ENCODE measurements at regions not wholly inside any gene's neighbourhood (a gene's known extent, or its start where the extent isn't known, plus 50 kb on each side); places are given as distances from the start of the nearest gene placed in this dataset.
A peak's percentile ranks its signal among the peaks of the same experiment; 100 is the strongest.

GRCh38 chr13:69571606-69572323, 535.9 kb upstream of the ATXN8OS start:
- TF ChIP-seq EP300 (IDR thresholded peaks at IDR 0.05; ENCODE audit: borderline replicate concordance) (no peak), YY1 (IDR thresholded peaks at IDR 0.05; ENCODE audit: low read depth) (no peak), ZBTB7A (IDR thresholded peaks at IDR 0.05; ENCODE audit: low read depth) (no peak), REST (IDR thresholded peaks at IDR 0.05; ENCODE audit: low read depth) (no peak), NFIC (IDR thresholded peaks at IDR 0.05) (peak; percentile 61)

- no peak for TF ChIP-seq CEBPB (IDR thresholded peaks at IDR 0.05)
- TF ChIP-seq EGR1 (IDR thresholded peaks at IDR 0.05), result no peak
- TF ChIP-seq ZBTB7A (IDR thresholded peaks at IDR 0.05; ENCODE audit: low read depth), result no peak
- no peak for TF ChIP-seq TCF12 (IDR thresholded peaks at IDR 0.05; ENCODE audit: low read depth)
- no peak for TF ChIP-seq FOXM1 (IDR thresholded peaks at IDR 0.05; ENCODE audit: borderline replicate concordance, low read depth)
- TF ChIP-seq MAX (IDR thresholded peaks at IDR 0.05), result no peak
- TF ChIP-seq CREB1 (IDR thresholded peaks at IDR 0.05; ENCODE audit: low read depth), result no peak
- no peak for TF ChIP-seq RAD21 (IDR thresholded peaks at IDR 0.05; ENCODE audit: low read depth)
- no peak for TF ChIP-seq YY1 (IDR thresholded peaks at IDR 0.05; ENCODE audit: low read depth)
- no peak for TF ChIP-seq TAF1 (IDR thresholded peaks at IDR 0.05; ENCODE audit: low read depth)
- no peak for TF ChIP-seq USF1 (IDR thresholded peaks at IDR 0.05)
- no peak for TF ChIP-seq REST (IDR thresholded peaks at IDR 0.05; ENCODE audit: low read depth)
- TF ChIP-seq EP300 (IDR thresholded peaks at IDR 0.05; ENCODE audit: borderline replicate concordance), result no peak
- no peak for TF ChIP-seq TEAD4 (IDR thresholded peaks at IDR 0.05)
- TF ChIP-seq NFIC (IDR thresholded peaks at IDR 0.05), result no peak
Observed at GRCh38 chr13:69567514-69567913, 540.1 kb upstream of the ATXN8OS start.

GRCh38 chr13:69566104-69566716, 541.4 kb upstream of the ATXN8OS start:
- TF ChIP-seq RAD21 (IDR thresholded peaks at IDR 0.05; ENCODE audit: low read depth) (no peak), MAX (IDR thresholded peaks at IDR 0.05) (no peak), EP300 (IDR thresholded peaks at IDR 0.05; ENCODE audit: borderline replicate concordance) (no peak), EGR1 (IDR thresholded peaks at IDR 0.05) (no peak), CREB1 (IDR thresholded peaks at IDR 0.05; ENCODE audit: low read depth) (no peak), USF1 (IDR thresholded peaks at IDR 0.05) (no peak), REST (IDR thresholded peaks at IDR 0.05; ENCODE audit: low read depth) (no peak), CEBPB (IDR thresholded peaks at IDR 0.05) (no peak), FOXM1 (IDR thresholded peaks at IDR 0.05; ENCODE audit: borderline replicate concordance, low read depth) (no peak), TCF12 (IDR thresholded peaks at IDR 0.05; ENCODE audit: low read depth) (no peak), TAF1 (IDR thresholded peaks at IDR 0.05; ENCODE audit: low read depth) (no peak), TEAD4 (IDR thresholded peaks at IDR 0.05) (no peak), NFIC (IDR thresholded peaks at IDR 0.05) (no peak)

GRCh38 chr13:69565334-69565733, 542.3 kb upstream of the ATXN8OS start:
- TF ChIP-seq TCF12 (IDR thresholded peaks at IDR 0.05; ENCODE audit: low read depth), result peak; percentile 75
- TF ChIP-seq EP300 (IDR thresholded peaks at IDR 0.05; ENCODE audit: borderline replicate concordance), result peak; percentile 69
- TF ChIP-seq FOXM1 (IDR thresholded peaks at IDR 0.05; ENCODE audit: borderline replicate concordance, low read depth), result peak; percentile 23; the same call in 1 of the 2 replicates
- TF ChIP-seq NFIC (IDR thresholded peaks at IDR 0.05), result peak; percentile 40; the same call in 1 of the 2 replicates
- TF ChIP-seq MAX (IDR thresholded peaks at IDR 0.05), result no peak
- peak; percentile 50 for TF ChIP-seq RAD21 (IDR thresholded peaks at IDR 0.05; ENCODE audit: low read depth)
- peak; percentile 81 for TF ChIP-seq TEAD4 (IDR thresholded peaks at IDR 0.05)
- TF ChIP-seq EGR1 (IDR thresholded peaks at IDR 0.05), result no peak
